DND-41 (cell line): ENCODE measurements at regions not wholly inside any gene's neighbourhood (a gene's known extent, or its start where the extent isn't known, plus 50 kb on each side); places are given as distances from the start of the nearest gene placed in this dataset.

ENCODE experiments used
- ATAC-seq: fragments of 200-7000 bp; cut with Tn5 transposase; 3 replicates; pipeline ENCODE4 v1.9.1; 2021; ENCODE audit warnings: low read depth; ENCODE audit not compliant: insufficient read depth
- DNase-seq: peaks from one replicate; pipeline ENCODE4 v3.0.0-alpha.2; 2020
- H2AFZ ChIP-seq: 2 replicates; pipeline ENCODE4 v1.6.0; 2012; ENCODE audit warnings: low read depth, low read length
- H3K27ac ChIP-seq: 2 replicates; pipeline ENCODE4 v1.5.1; 2012; ENCODE audit warnings: low read length, inconsistent platforms
- H3K27me3 ChIP-seq: fragments of 200-600 bp; sonication (generic); 2 replicates; pipeline ENCODE4 v1.6.0; 2012; ENCODE audit warnings: low read length, mild to moderate bottlenecking, inconsistent platforms; ENCODE audit not compliant: insufficient read depth, poor library complexity
- H3K36me3 ChIP-seq: 2 replicates; pipeline ENCODE4 v1.5.1; 2012; ENCODE audit warnings: low read length, inconsistent platforms; ENCODE audit not compliant: insufficient read depth
- H3K4me1 ChIP-seq: 2 replicates; pipeline ENCODE4 v1.5.1; 2012; ENCODE audit warnings: mild to moderate bottlenecking, low read length; ENCODE audit not compliant: insufficient read depth
- H3K4me2 ChIP-seq: 2 replicates; pipeline ENCODE4 v1.6.0; 2012; ENCODE audit warnings: mild to moderate bottlenecking, moderate library complexity, low read length, inconsistent platforms; ENCODE audit not compliant: insufficient read depth
- H3K4me3 ChIP-seq, 2 experiments: fragments of 200-600 bp in 1 of 2; shearing (Covaris generic) in 1 of 2; 2 replicates each; pipeline ENCODE4 v1.5.1; 2012 to 2016; ENCODE audit warnings: inconsistent platforms in 2 of 2, low read length in 2 of 2, mild to moderate bottlenecking in 2 of 2, low read depth in 1 of 2, moderate library complexity in 1 of 2
- H3K79me2 ChIP-seq: 2 replicates; pipeline ENCODE4 v1.6.0; 2012; ENCODE audit warnings: low read length, inconsistent platforms; ENCODE audit not compliant: insufficient read depth
- H3K9ac ChIP-seq: 2 replicates; pipeline ENCODE4 v1.6.0; 2012; ENCODE audit warnings: low read depth, mild to moderate bottlenecking, inconsistent platforms, low read length, moderate library complexity
- H3K9me3 ChIP-seq: 2 replicates; pipeline ENCODE4 v1.5.1; 2012; ENCODE audit warnings: low read length, moderate library complexity, mild to moderate bottlenecking, inconsistent platforms; ENCODE audit not compliant: insufficient read depth, severe bottlenecking
- H4K20me1 ChIP-seq: 2 replicates; pipeline ENCODE4 v1.6.0; 2012; ENCODE audit warnings: low read length; ENCODE audit not compliant: insufficient read depth
- EZH2 ChIP-seq: IDR thresholded peaks from 3 replicates; pipeline ENCODE4 v1.6.1; 2012; ENCODE audit warnings: borderline replicate concordance, low read depth, mild to moderate bottlenecking, moderate library complexity, low read length, inconsistent platforms; ENCODE audit not compliant: severe bottlenecking
- TF ChIP-seq, protein P1 (sequence below): IDR thresholded peaks from 2 replicates; pipeline ENCODE4 v1.5.1; 2012; ENCODE audit warnings: borderline replicate concordance, low read length, moderate library complexity, mild to moderate bottlenecking; ENCODE audit not compliant: poor library complexity, severe bottlenecking; ENCODE audit errors: extremely low read depth

- H3K79me2 ChIP-seq = no peaks in the 10 kb centered on the region
- ATAC-seq (no peak), DNase-seq (no peak)
- no peak overlapping the region for H3K4me3 ChIP-seq
- H3K9ac ChIP-seq = no peak overlapping the region
- H3K27me3 ChIP-seq = no peaks in the 10 kb centered on the region
- no peak overlapping the region for H3K27ac ChIP-seq
- no peak for TF ChIP-seq EZH2
- TF ChIP-seq, protein P1, sequence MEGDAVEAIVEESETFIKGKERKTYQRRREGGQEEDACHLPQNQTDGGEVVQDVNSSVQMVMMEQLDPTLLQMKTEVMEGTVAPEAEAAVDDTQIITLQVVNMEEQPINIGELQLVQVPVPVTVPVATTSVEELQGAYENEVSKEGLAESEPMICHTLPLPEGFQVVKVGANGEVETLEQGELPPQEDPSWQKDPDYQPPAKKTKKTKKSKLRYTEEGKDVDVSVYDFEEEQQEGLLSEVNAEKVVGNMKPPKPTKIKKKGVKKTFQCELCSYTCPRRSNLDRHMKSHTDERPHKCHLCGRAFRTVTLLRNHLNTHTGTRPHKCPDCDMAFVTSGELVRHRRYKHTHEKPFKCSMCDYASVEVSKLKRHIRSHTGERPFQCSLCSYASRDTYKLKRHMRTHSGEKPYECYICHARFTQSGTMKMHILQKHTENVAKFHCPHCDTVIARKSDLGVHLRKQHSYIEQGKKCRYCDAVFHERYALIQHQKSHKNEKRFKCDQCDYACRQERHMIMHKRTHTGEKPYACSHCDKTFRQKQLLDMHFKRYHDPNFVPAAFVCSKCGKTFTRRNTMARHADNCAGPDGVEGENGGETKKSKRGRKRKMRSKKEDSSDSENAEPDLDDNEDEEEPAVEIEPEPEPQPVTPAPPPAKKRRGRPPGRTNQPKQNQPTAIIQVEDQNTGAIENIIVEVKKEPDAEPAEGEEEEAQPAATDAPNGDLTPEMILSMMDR = no peak
- no peaks in the 10 kb centered on the region for H3K36me3 ChIP-seq
- H3K4me2 ChIP-seq = no peak overlapping the region
- no peaks in the 10 kb centered on the region for H3K4me1 ChIP-seq
- no peaks in the 10 kb centered on the region for H4K20me1 ChIP-seq
- H2AFZ ChIP-seq = no peak overlapping the region
- no peaks in the 10 kb centered on the region for H3K9me3 ChIP-seq
Measured at GRCh38 chr5:7325975-7326913, 69.7 kb upstream of the ADCY2 start.

DNA sequence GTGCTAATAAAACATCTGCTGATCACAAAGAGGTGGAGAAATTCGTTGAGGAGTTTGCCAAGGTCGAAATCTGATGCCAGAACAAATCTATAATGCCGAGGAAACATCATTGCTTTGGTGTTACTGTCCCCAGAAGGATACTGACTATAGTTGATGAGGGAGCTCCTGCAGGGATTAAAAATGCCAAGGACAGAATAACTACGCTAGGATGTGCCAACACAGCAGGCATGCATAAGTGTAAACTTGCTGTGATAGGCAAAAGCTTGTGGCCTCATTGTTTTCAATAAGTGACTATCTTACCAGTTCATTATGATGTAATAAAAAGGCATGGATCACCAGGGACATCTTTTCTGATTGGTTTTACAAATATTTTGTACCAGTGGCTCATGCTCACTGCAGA lies 66.8 kb upstream of the ADCY2 start:
- Histone ChIP-seq H3K4me1 (no peaks in the 10 kb centered on the region), H4K20me1 (no peaks in the 10 kb centered on the region), H3K9me3 (no peaks in the 10 kb centered on the region), H3K27me3 (no peaks in the 10 kb centered on the region), H3K79me2 (no peaks in the 10 kb centered on the region), H2AFZ (no peak overlapping the region), H3K27ac (no peak overlapping the region), H3K36me3 (no peaks in the 10 kb centered on the region), H3K4me3 (no peak overlapping the region), H3K4me2 (no peak overlapping the region), H3K9ac (no peak overlapping the region)
- DNase-seq (no peak), ATAC-seq (no peak)
- TF ChIP-seq, protein P1 = no peak
- no peak for TF ChIP-seq EZH2

GRCh38 chr5:7329712-7330111 lies 66.2 kb upstream of the ADCY2 start:
- no peak overlapping the region for H3K4me2 ChIP-seq
- no peak overlapping the region for H2AFZ ChIP-seq
- no peak overlapping the region for H3K27ac ChIP-seq
- H3K9ac ChIP-seq = no peak overlapping the region
- no peaks in the 10 kb centered on the region for H3K79me2 ChIP-seq
- TF ChIP-seq, protein P1 = no peak
- TF ChIP-seq EZH2 = no peak
- no peaks in the 10 kb centered on the region for H3K27me3 ChIP-seq
- ATAC-seq (no peak), DNase-seq (no peak)
- no peaks in the 10 kb centered on the region for H4K20me1 ChIP-seq
- H3K4me3 ChIP-seq = no peak overlapping the region
- no peaks in the 10 kb centered on the region for H3K4me1 ChIP-seq
- H3K9me3 ChIP-seq = no peaks in the 10 kb centered on the region
- no peaks in the 10 kb centered on the region for H3K36me3 ChIP-seq
